ENCODE measurements at regions not wholly inside any gene's neighbourhood (a gene's known extent, or its start where the extent isn't known, plus 50 kb on each side); places are given as distances from the start of the nearest gene placed in this dataset.

DNA sequence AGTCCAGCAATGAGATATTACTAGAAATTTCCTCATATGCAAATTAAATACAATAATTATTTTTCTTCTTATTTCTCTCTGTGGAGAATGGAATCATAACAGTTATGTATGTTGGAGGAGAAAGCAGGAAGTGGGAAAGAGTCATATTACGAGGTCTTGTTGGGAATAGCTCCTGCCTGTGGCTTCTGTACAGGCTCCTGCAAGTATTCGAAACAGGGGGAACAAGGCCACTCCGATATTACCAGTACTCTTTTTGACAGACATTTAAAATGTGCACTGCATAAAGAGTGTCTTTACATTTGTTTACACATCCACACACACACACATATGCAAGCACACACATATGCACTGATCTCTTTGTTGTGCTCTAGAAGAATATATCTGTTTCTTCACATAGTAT lies 812.0 kb upstream of the ZNF608 start:
- H3K9me3 ChIP-seq (ENCODE audit: control insufficient read depth in 1 of 2, insufficient read depth in 1 of 2, low read length in 2 of 2) = peaks cover 0 to 7% of the 10 kb centered on the region in 2 experiments
- no peaks in the 10 kb centered on the region for H3K36me3 Mint-ChIP-seq (ENCODE audit: low read depth)
- ATAC-seq (ENCODE audit: poor library complexity) (no peak), DNase-seq (no peak)
- TF ChIP-seq CTCF (IDR thresholded peaks at IDR 0.05) = no peak
- no peak overlapping the region for H3K4me3 Mint-ChIP-seq
- ChIA-PET CTCF (no interaction called here), POLR2A (no interaction called here)
- no peak overlapping the region for H3K4me3 ChIP-seq (ENCODE audit: low read length)
- no peaks in the 10 kb centered on the region for H3K4me1 ChIP-seq (ENCODE audit: insufficient read depth, low read length)
- H3K36me3 ChIP-seq (ENCODE audit: insufficient read depth, low read length) = no peaks in the 10 kb centered on the region
- H3K9me3 Mint-ChIP-seq = no peaks in the 10 kb centered on the region
- intact Hi-C loops (cut with DNase I, micrococcal nuclease) = no loop called here
- H3K4me1 Mint-ChIP-seq (ENCODE audit: low read depth) = no peaks in the 10 kb centered on the region
- no peak overlapping the region for H3K27ac Mint-ChIP-seq
- no peaks in the 10 kb centered on the region for H3K27me3 ChIP-seq (ENCODE audit: control insufficient read depth in 1 of 2, insufficient read depth in 2 of 2, low read length in 2 of 2)
- H3K27me3 Mint-ChIP-seq = no peaks in the 10 kb centered on the region
- no peak overlapping the region for H3K27ac ChIP-seq (ENCODE audit: low read depth in 1 of 2, low read length in 2 of 2)

- Mint-ChIP-seq H3K4me3 (no peak overlapping the region), H3K36me3 (ENCODE audit: low read depth) (no peaks in the 10 kb centered on the region), H3K9me3 (no peaks in the 10 kb centered on the region), H3K27ac (no peak overlapping the region), H3K4me1 (ENCODE audit: low read depth) (no peaks in the 10 kb centered on the region), H3K27me3 (no peaks in the 10 kb centered on the region)
- peaks cover 0 to 7% of the 10 kb centered on the region in 2 experiments for H3K9me3 ChIP-seq (ENCODE audit: control insufficient read depth in 1 of 2, insufficient read depth in 1 of 2, low read length in 2 of 2)
- CTCF ChIA-PET = no interaction called here
- H3K36me3 ChIP-seq (ENCODE audit: insufficient read depth, low read length) = no peaks in the 10 kb centered on the region
- DNase-seq = no peak
- no peak overlapping the region for H3K4me3 ChIP-seq (ENCODE audit: low read length)
- H3K27ac ChIP-seq (ENCODE audit: low read depth in 1 of 2, low read length in 2 of 2) = no peak overlapping the region
- intact Hi-C loops (cut with DNase I, micrococcal nuclease) = no loop called here
- POLR2A ChIA-PET = no interaction called here
- H3K4me1 ChIP-seq (ENCODE audit: insufficient read depth, low read length) = no peaks in the 10 kb centered on the region
- ATAC-seq (ENCODE audit: poor library complexity) = no peak
- TF ChIP-seq CTCF (IDR thresholded peaks at IDR 0.05) = no peak
- no peaks in the 10 kb centered on the region for H3K27me3 ChIP-seq (ENCODE audit: control insufficient read depth in 1 of 2, insufficient read depth in 2 of 2, low read length in 2 of 2)
These were observed 812.9 kb upstream of the ZNF608 start for GRCh38 chr5:125559296-125559695.

- no peak overlapping the region for H3K27ac Mint-ChIP-seq
- H3K4me3 Mint-ChIP-seq = no peak overlapping the region
- peaks cover 2% of the 10 kb centered on the region for H3K9me3 Mint-ChIP-seq
- TF ChIP-seq CTCF (IDR thresholded peaks at IDR 0.05) = no peak
- H3K36me3 Mint-ChIP-seq (ENCODE audit: low read depth) = no peaks in the 10 kb centered on the region
- no peak overlapping the region for H3K4me3 ChIP-seq (ENCODE audit: low read length)
- intact Hi-C loops (cut with DNase I, micrococcal nuclease) = no loop called here
- no peaks in the 10 kb centered on the region for H3K36me3 ChIP-seq (ENCODE audit: insufficient read depth, low read length)
- H3K4me1 Mint-ChIP-seq (ENCODE audit: low read depth) = no peaks in the 10 kb centered on the region
- no peaks in the 10 kb centered on the region for H3K27me3 Mint-ChIP-seq
- H3K4me1 ChIP-seq (ENCODE audit: insufficient read depth, low read length) = no peaks in the 10 kb centered on the region
- CTCF ChIA-PET = no interaction called here
- peaks cover 0 to 7% of the 10 kb centered on the region in 2 experiments for H3K9me3 ChIP-seq (ENCODE audit: control insufficient read depth in 1 of 2, insufficient read depth in 1 of 2, low read length in 2 of 2)
- H3K27ac ChIP-seq (ENCODE audit: low read depth in 1 of 2, low read length in 2 of 2) = no peak overlapping the region
- DNase-seq = no peak
- POLR2A ChIA-PET = no interaction called here
- H3K27me3 ChIP-seq (ENCODE audit: control insufficient read depth in 1 of 2, insufficient read depth in 2 of 2, low read length in 2 of 2) = no peaks in the 10 kb centered on the region
- ATAC-seq (ENCODE audit: poor library complexity) = no peak
These were observed 814.2 kb upstream of the ZNF608 start for GRCh38 chr5:125560476-125561225.

Data from CD4-positive, alpha-beta T cell (primary cell).